ENCODE measurements at regions not wholly inside any gene's neighbourhood (a gene's known extent, or its start where the extent isn't known, plus 50 kb on each side); places are given as distances from the start of the nearest gene placed in this dataset.

DNA sequence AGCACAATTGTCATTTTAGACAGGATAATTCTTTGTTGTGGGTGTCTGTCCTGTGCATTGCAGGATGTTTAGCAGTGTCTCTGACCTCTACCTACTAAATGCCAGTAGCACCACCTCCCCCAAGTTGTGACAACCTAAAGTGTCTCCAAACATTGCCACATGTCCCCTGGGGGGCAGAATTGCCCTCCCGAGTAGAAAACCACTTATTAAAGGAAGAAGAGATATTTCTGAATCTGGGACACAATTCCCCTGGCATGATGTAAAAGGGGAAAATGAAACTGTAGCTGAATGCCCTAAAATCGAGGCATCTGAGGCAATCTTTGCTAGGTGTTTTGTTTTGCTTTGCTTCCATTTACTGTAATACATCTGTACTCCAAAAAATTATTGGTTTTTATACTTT lies 116.8 kb upstream of the NAP1L1 start:
- H3K27ac ChIP-seq = no peak overlapping the region
- peaks cover 0 to 55% (median 23%) of the 10 kb centered on the region in 11 donors for H3K9me3 ChIP-seq
- intact Hi-C loops (cut with DNase I) = no loop called here
- DNase-seq = no peak
- no peaks in the 10 kb centered on the region for H3K36me3 ChIP-seq
- H3K4me1 ChIP-seq = no peaks in the 10 kb centered on the region
- ATAC-seq = no peak
- H3K4me3 ChIP-seq = no peak overlapping the region
- no peaks in the 10 kb centered on the region for H3K27me3 ChIP-seq
- TF ChIP-seq, protein P1, sequence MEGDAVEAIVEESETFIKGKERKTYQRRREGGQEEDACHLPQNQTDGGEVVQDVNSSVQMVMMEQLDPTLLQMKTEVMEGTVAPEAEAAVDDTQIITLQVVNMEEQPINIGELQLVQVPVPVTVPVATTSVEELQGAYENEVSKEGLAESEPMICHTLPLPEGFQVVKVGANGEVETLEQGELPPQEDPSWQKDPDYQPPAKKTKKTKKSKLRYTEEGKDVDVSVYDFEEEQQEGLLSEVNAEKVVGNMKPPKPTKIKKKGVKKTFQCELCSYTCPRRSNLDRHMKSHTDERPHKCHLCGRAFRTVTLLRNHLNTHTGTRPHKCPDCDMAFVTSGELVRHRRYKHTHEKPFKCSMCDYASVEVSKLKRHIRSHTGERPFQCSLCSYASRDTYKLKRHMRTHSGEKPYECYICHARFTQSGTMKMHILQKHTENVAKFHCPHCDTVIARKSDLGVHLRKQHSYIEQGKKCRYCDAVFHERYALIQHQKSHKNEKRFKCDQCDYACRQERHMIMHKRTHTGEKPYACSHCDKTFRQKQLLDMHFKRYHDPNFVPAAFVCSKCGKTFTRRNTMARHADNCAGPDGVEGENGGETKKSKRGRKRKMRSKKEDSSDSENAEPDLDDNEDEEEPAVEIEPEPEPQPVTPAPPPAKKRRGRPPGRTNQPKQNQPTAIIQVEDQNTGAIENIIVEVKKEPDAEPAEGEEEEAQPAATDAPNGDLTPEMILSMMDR (IDR thresholded peaks at IDR 0.05) = no peak
- 42 to 43% methylated on average over 2 of the region's 2 CpGs for WGBS, 2 donors

DNA sequence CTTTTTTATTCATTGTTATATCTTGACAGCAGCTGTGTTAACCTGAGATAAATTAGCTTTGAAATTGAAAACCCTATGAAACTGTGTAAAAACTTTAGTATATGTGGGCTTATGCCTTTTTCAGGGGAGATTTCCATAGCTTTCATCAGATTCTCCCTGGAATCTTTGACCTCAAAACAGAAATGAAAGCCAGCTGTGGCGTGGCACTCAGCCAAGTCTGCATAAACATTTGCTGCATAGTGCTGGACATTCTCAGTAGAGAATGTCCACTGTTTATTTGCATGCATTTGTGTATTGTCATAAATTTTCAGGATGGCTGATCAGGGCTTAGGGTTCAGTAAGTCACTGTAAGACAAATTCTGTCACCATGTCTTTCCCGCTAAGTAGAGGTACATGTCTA lies 115.3 kb upstream of the NAP1L1 start:
- TF ChIP-seq, protein P1 (IDR thresholded peaks at IDR 0.05) = no peak
- WGBS, 2 donors = 74 to 79% methylated on average over 2 of the region's 2 CpGs
- Histone ChIP-seq H3K4me3 (no peak overlapping the region), H3K9me3 (peaks cover 0 to 55% (median 23%) of the 10 kb centered on the region in 11 donors), H3K27me3 (no peaks in the 10 kb centered on the region), H3K4me1 (no peaks in the 10 kb centered on the region), H3K27ac (no peak overlapping the region), H3K36me3 (no peaks in the 10 kb centered on the region)
- ATAC-seq = no peak
- intact Hi-C loops (cut with DNase I) = no loop called here
- DNase-seq = no peak

DNA sequence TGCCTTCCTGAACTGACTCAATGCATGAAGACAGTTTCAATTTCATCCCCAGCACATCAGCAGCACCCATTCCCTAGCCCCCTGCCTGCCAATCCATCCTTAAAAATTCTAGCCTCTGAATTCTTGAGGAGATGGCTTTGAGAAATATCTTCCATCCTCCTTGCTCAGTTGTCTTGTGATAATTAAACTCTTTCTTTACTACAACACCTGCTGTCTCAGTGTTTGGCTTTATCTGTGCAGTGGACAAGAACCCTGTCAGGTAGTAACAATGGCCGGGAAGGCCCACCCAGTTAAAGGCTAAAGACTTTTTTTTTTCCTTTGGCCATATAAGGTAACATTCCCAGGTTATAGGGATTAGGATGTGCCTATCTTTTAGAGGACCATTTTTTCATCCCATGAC lies 114.4 kb upstream of the NAP1L1 start:
- intact Hi-C loops (cut with DNase I) = no loop called here
- H3K27me3 ChIP-seq = no peaks in the 10 kb centered on the region
- TF ChIP-seq, protein P1 (IDR thresholded peaks at IDR 0.05) = no peak
- no peak overlapping the region for H3K4me3 ChIP-seq
- H3K9me3 ChIP-seq = peaks cover 0 to 55% (median 23%) of the 10 kb centered on the region in 11 donors
- WGBS, 2 donors = 92 to 94% methylated on average over 1 of the region's 1 CpG
- H3K4me1 ChIP-seq = no peaks in the 10 kb centered on the region
- H3K36me3 ChIP-seq = no peaks in the 10 kb centered on the region
- H3K27ac ChIP-seq = no peak overlapping the region
- ATAC-seq (no peak), DNase-seq (no peak)

DNA sequence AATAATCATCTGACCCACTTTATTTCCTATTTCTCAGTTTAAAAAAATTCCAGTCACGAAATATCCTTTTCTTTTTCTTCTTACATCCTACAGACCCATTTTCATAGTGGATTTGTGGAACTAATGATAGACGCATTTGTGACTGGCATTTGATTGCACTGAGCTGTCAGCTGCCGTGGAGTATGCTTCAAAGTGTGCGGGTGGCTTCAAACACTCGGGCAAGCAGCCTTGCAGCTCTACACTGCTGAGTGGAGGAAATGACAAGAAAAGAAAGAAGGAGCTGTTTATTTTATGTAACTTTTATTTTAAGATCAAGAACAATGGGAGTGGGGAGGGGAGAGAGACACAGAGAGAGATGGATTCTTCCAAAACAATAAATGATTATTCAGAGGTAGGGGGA lies 112.8 kb upstream of the NAP1L1 start:
- Histone ChIP-seq H3K36me3 (no peaks in the 10 kb centered on the region), H3K9me3 (peaks cover 0 to 42% (median 23%) of the 10 kb centered on the region in 11 donors), H3K4me1 (no peaks in the 10 kb centered on the region), H3K27ac (no peak overlapping the region), H3K27me3 (no peaks in the 10 kb centered on the region), H3K4me3 (no peak overlapping the region)
- no peak for ATAC-seq
- intact Hi-C loops (cut with DNase I) = no loop called here
- 67 to 70% methylated on average over 5 of the region's 5 CpGs for WGBS, 2 donors
- TF ChIP-seq, protein P1 (IDR thresholded peaks at IDR 0.05) = no peak
- DNase-seq = no peak
